HepG2 (cell line): ENCODE measurements at regions not wholly inside any gene's neighbourhood (a gene's known extent, or its start where the extent isn't known, plus 50 kb on each side); places are given as distances from the start of the nearest gene placed in this dataset.

ENCODE experiments used
- CBX1 ChIP-seq: IDR thresholded peaks from one replicate; pipeline ENCODE4 v1.6.1; 2016; ENCODE audit warnings: antibody characterized with exemption, low read depth
- CTCF ChIP-seq: sonication (generic); formaldehyde crosslinking; IDR thresholded peaks from 2 replicates; pipeline ENCODE4 v1.5.0; 2020; ENCODE audit warnings: mild to moderate bottlenecking, missing genetic modification reagents, moderate library complexity
- MIXL1 ChIP-seq: IDR thresholded peaks from 2 replicates; pipeline ENCODE4 v1.6.1; 2016
- PAF1 ChIP-seq: IDR thresholded peaks from 2 replicates; pipeline ENCODE4 v1.6.1; 2016; ENCODE audit warnings: missing genetic modification reagents, missing compliant biosample characterization
- POLR2A ChIP-seq, 2 experiments: IDR thresholded peaks; 2 replicates each; pipeline ENCODE4 v1.6.1; 2011; ENCODE audit warnings: low read depth in 2 of 2, low read length in 2 of 2, mild to moderate bottlenecking in 1 of 2, moderate library complexity in 1 of 2; ENCODE audit not compliant: insufficient read depth in 1 of 2
- SNRNP70 ChIP-seq: fragments of 200-400 bp; formaldehyde crosslinking; IDR thresholded peaks from 2 replicates; pipeline ENCODE4 v1.6.1; 2017; ENCODE audit warnings: mild to moderate bottlenecking, low read depth, low read length, moderate library complexity
- ZFP37 ChIP-seq: sonication (generic); formaldehyde crosslinking; IDR thresholded peaks from 2 replicates; pipeline ENCODE4 v1.4.0; 2020; ENCODE audit warnings: missing genetic modification reagents, borderline replicate concordance
- ZNF282 ChIP-seq: fragments of 450-650 bp; IDR thresholded peaks from 2 replicates; pipeline ENCODE4 v1.6.1; 2018; ENCODE audit not compliant: partially characterized antibody
- ZNF451 ChIP-seq: sonication (generic); formaldehyde crosslinking; IDR thresholded peaks from 2 replicates; pipeline ENCODE4 v1.5.0; 2020; ENCODE audit warnings: mild to moderate bottlenecking, missing genetic modification reagents
- ZNF713 ChIP-seq: sonication (generic); formaldehyde crosslinking; IDR thresholded peaks from 2 replicates; pipeline ENCODE4 v1.4.0; 2020; ENCODE audit warnings: mild to moderate bottlenecking, missing genetic modification reagents

DNA sequence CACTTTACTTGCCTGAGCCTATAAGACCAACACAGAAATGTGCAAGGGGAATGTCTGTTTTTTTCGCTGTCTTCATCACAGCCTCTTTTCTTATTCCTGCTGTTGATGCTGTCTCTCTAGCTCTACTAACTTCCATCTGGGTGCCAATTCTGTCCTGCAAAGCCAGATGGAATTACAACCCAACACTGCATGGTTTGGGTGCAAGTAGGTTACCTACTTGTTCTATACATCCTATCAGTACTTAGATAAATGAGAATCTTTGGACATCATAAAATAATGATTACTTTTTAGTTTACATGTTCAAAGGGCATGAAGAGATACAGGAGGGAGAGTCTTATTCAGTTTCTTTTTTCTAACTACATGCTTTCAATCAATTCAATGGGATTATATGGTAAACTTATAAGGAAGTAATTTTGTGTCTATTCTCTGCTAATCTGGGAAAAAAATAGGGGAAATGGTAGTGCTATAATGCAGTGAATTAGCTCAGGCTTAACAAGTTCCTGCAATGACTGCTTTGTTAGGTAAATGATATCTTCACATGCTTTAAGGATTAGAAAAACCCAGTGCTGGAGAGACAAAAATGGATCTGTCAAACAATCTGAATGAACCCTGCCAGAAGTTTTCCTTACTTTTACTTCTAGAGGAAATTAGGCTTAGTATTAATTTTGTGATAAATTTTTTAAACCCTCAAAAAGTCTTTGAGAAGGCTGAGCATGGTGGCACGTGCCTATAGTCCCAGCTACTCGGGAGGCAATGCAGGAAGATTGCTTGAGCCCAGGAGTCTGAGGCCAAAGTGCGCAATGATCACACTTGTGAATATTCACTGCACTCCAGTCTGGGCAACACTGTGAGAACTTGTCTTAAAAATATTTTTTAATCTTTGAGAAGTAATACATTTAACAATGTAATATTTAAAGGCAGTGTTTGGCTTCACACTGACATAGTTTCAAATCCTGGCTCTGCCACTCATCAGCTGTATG is 86.5 kb upstream of the E2F3 start:
- TF ChIP-seq ZNF713 (CRISPR knock-in tag) (no peak), CBX1 (no peak), PAF1 (CRISPR knock-in tag) (no peak), MIXL1 (no peak), SNRNP70 (no peak), ZNF451 (CRISPR knock-in tag) (no peak), CTCF (CRISPR knock-in tag) (no peak), ZFP37 (CRISPR knock-in tag) (no peak), POLR2A (IDR thresholded peaks at IDR 0.05; ENCODE audit: insufficient read depth in 1 of 2, low read depth in 2 of 2, low read length in 2 of 2) (no peak), ZNF282 (no peak)
